ENCODE measurements at regions not wholly inside any gene's neighbourhood (a gene's known extent, or its start where the extent isn't known, plus 50 kb on each side); places are given as distances from the start of the nearest gene placed in this dataset.
"Not testable (repeated sequence)": the region's sequence is repeated elsewhere in the genome, so short reads cannot be mapped to it uniquely, and the experiment has no call there.

DNA sequence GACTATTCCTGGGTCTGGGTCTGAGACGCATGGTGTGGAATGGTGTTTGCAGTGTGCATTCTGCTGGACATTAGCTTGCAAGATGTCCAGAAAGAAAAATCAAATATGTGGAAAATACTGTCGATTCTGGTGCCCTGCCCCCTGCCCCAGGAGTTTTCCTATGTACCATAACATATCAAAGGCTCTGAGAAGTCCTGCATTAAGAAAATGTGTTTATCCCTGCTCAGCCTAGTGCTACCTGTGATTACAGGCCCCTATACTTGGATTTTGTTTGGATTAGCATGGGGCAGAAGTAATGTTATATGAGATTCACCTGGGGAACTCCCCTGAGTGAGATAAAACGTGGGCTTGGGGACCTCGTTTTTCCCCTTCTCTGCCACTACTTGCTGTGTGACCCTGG, 325.0 kb downstream of the CBLN1 start:
- Histone ChIP-seq H3K4me1 (ENCODE audit: control insufficient read depth, insufficient read depth, low read length) (no peaks in the 10 kb centered on the region), H3K36me3 (ENCODE audit: control insufficient read depth, insufficient read depth, low read length) (no peaks in the 10 kb centered on the region), H3K27ac (ENCODE audit: low read length) (no peak overlapping the region), H3K9me3 (replicated peaks; ENCODE audit: control insufficient read depth, low read depth, low read length) (no peaks in the 10 kb centered on the region), H3K4me3 (ENCODE audit: low read length) (no peak overlapping the region), H3K27me3 (ENCODE audit: control insufficient read depth, insufficient read depth, low read length) (no peaks in the 10 kb centered on the region)
- WGBS (ENCODE audit: insufficient coverage): 56% methylated on average over 2 of the region's 4 CpGs
- DNase-seq: no peak

DNA sequence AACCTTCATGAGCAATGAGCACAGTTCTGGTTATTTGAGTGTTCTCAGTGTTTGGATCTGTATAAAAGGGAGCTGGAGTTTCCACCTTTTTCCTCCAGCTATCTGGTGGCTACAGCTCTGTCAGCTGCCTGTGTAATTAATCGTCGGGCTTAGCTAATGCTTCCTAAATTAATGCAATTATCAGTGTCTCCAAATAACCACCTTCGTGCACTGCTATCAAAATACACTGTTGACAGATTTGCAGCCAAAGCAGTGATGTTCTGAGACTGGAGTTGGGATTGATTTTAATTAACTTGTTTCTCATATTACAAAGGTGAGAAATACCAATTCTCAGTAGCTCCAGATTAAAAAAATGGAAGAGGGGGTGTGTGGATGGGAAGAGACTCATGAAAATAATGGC, 325.8 kb downstream of the CBLN1 start:
- Histone ChIP-seq H3K4me1 (ENCODE audit: control insufficient read depth, insufficient read depth, low read length) (no peaks in the 10 kb centered on the region), H3K4me3 (ENCODE audit: low read length) (no peak overlapping the region), H3K36me3 (ENCODE audit: control insufficient read depth, insufficient read depth, low read length) (no peaks in the 10 kb centered on the region), H3K27ac (ENCODE audit: low read length) (no peak overlapping the region), H3K27me3 (ENCODE audit: control insufficient read depth, insufficient read depth, low read length) (no peaks in the 10 kb centered on the region), H3K9me3 (replicated peaks; ENCODE audit: control insufficient read depth, low read depth, low read length) (no peaks in the 10 kb centered on the region)
- no CpG with 5 or more reads among the region's 3 CpGs for WGBS (ENCODE audit: insufficient coverage)
- DNase-seq: no peak

DNA sequence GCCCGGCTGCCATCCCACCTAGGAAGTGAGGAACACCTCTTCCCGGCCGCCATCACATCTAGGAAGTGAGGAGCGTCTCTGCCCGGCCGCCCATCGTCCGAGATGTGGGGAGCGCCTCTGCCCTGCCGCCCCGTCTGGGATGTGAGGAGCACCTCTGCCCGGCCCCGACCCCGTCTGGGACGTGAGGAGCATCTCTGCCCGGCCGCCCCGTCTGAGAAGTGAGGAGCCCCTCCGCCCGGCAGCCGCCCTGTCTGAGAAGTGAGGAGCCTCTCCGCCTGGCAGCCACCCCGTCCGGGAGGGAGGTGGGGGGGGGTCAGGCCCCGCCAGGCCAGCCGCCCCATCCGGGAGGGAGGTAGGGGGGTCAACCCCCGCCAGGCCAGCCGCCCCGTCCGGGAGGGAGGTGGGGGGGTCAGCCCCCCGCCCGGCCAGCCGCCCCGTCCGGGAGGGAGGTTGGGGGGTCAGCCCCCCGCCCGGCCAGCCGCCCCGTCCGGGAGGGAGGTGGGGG, 330.0 kb downstream of the CBLN1 start:
- H3K36me3 ChIP-seq (ENCODE audit: control insufficient read depth, insufficient read depth, low read length); DNase-seq; H3K27me3 ChIP-seq (ENCODE audit: control insufficient read depth, insufficient read depth, low read length); H3K9me3 ChIP-seq (replicated peaks; ENCODE audit: control insufficient read depth, low read depth, low read length); H3K4me3 ChIP-seq (ENCODE audit: low read length); H3K27ac ChIP-seq (ENCODE audit: low read length); H3K4me1 ChIP-seq (ENCODE audit: control insufficient read depth, insufficient read depth, low read length): not testable (repeated sequence)
- 89% methylated on average over 5 of the region's 41 CpGs for WGBS (ENCODE audit: insufficient coverage)

DNA sequence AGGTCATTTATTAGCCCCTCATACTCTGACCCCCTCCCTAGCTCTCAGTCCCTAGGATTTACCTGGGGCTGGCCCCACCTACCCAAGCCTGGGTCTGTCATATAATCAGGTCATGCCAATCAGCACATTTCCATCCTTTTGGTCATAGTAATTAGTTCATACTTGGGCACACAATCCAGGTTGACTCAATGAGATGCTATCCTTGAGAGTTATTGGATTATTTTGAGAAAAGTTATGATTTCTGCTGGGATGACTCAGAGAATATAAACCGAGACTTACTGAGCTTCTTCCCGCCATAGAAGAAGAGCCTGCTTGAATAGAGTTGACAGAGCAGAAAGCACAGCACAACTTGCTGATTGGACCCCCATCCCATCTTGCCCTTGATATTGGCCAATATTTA, 331.5 kb downstream of the CBLN1 start:
- no peaks in the 10 kb centered on the region for H3K36me3 ChIP-seq (ENCODE audit: control insufficient read depth, insufficient read depth, low read length)
- H3K4me1 ChIP-seq (ENCODE audit: control insufficient read depth, insufficient read depth, low read length): no peaks in the 10 kb centered on the region
- H3K27ac ChIP-seq (ENCODE audit: low read length): no peak overlapping the region
- WGBS (ENCODE audit: insufficient coverage): 80% methylated on average over 1 of the region's 2 CpGs
- no peak for DNase-seq
- no peak overlapping the region for H3K4me3 ChIP-seq (ENCODE audit: low read length)
- peaks cover 3% of the 10 kb centered on the region for H3K27me3 ChIP-seq (ENCODE audit: control insufficient read depth, insufficient read depth, low read length)
- no peaks in the 10 kb centered on the region for H3K9me3 ChIP-seq (replicated peaks; ENCODE audit: control insufficient read depth, low read depth, low read length)

DNA sequence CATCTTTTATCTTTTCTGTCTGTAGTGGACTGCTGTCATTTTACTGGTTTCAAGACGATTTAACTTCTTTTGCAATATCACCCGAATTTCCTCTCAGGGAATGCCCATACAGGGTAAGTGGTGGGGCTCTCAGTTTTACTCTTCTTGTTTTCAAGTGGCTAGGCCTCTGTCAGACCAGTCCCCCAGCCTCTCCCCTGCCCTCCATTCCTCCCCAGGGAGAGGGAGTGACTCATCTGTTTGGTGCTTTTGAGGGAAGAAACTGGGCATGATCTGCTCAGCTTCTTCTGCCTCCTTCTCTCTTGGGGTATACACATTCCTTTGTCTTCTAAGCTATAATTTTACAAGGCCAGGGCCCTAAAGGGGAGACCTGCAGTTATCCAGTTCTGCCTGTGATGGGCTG, 332.0 kb downstream of the CBLN1 start:
- H3K4me1 ChIP-seq (ENCODE audit: control insufficient read depth, insufficient read depth, low read length): no peaks in the 10 kb centered on the region
- H3K36me3 ChIP-seq (ENCODE audit: control insufficient read depth, insufficient read depth, low read length): no peaks in the 10 kb centered on the region
- no peaks in the 10 kb centered on the region for H3K9me3 ChIP-seq (replicated peaks; ENCODE audit: control insufficient read depth, low read depth, low read length)
- H3K4me3 ChIP-seq (ENCODE audit: low read length): no peak overlapping the region
- WGBS (ENCODE audit: insufficient coverage): no CpG with 5 or more reads among the region's 2 CpGs
- DNase-seq: no peak
- H3K27ac ChIP-seq (ENCODE audit: low read length): no peak overlapping the region
- H3K27me3 ChIP-seq (ENCODE audit: control insufficient read depth, insufficient read depth, low read length): peaks cover 3% of the 10 kb centered on the region

DNA sequence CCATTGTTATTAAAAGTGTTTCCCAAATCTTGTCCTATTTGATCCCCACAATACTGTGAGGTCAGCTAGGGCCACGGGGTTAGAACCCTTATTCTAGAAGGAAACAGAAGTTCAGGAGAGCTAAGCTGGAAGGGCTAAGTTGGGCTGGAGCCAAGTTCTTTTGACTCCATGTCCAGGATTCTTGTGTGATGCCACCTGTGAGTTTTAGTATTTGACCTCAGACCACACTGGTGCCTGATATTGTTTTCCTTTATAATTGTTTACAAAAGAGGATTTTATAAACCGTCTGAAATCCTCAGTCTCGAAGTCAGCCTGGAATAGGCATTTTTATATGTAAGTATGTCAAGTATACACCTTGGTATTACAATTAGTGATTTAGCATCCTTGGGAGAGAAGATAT, 332.7 kb downstream of the CBLN1 start:
- H3K36me3 ChIP-seq (ENCODE audit: control insufficient read depth, insufficient read depth, low read length): no peaks in the 10 kb centered on the region
- H3K4me1 ChIP-seq (ENCODE audit: control insufficient read depth, insufficient read depth, low read length): no peaks in the 10 kb centered on the region
- H3K4me3 ChIP-seq (ENCODE audit: low read length): no peak overlapping the region
- WGBS (ENCODE audit: insufficient coverage): no CpG with 5 or more reads among the region's 3 CpGs
- H3K9me3 ChIP-seq (replicated peaks; ENCODE audit: control insufficient read depth, low read depth, low read length): no peaks in the 10 kb centered on the region
- peaks cover 3% of the 10 kb centered on the region for H3K27me3 ChIP-seq (ENCODE audit: control insufficient read depth, insufficient read depth, low read length)
- H3K27ac ChIP-seq (ENCODE audit: low read length): no peak overlapping the region
- no peak for DNase-seq

DNA sequence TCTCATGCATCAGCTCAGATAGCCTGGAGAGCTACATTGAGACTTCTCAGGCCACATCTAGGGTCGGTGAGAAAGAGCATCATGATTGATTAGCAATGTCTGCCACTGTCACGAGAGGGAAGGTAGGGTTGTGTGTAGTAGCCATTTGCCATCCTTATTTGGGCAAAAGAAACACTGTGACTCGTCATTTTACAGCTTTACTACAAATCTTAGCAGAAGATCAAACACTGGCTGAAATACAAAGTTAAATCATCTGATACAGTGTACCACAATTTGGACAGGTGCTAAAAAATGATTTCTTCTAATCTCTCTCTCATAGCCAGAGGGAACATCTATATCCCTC, 334.3 kb downstream of the CBLN1 start:
- no peaks in the 10 kb centered on the region for H3K36me3 ChIP-seq (ENCODE audit: control insufficient read depth, insufficient read depth, low read length)

DNA sequence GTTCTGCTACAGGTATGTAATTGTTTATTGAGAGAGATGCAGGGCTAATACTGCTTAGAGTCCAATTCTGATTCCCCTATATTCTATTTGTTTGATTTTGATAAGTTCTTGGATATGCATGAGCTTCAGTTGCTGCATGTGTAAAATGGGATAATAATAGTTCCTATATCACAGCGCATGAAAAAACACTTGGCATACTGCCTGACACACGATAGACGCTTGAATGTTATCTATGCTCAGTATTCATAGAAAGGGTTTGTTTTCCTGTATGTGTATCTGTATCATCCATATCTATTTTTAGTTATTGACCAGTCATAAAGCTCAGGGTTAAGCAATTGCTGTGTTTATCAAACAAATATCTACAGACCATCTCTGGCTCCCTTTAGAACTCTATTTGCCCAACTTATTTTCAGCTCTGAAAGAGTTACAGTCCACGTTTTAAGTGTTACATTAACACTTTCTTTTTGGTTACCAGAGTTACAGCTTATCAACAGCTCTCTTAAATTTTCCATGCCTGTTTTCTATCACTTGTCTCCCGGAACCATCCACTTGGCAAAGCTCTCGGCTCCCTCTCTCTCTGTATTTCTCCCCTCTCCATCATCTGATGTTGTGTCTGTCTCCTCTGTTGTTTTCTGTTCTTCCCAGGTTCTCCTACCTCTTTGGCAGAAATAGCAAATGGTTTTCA, 334.8 kb downstream of the CBLN1 start:
- WGBS (ENCODE audit: insufficient coverage): 24% methylated on average over 3 of the region's 6 CpGs
- Histone ChIP-seq H3K36me3 (ENCODE audit: control insufficient read depth, insufficient read depth, low read length) (no peaks in the 10 kb centered on the region), H3K27me3 (ENCODE audit: control insufficient read depth, insufficient read depth, low read length) (peaks cover 3% of the 10 kb centered on the region), H3K4me1 (ENCODE audit: control insufficient read depth, insufficient read depth, low read length) (no peaks in the 10 kb centered on the region), H3K4me3 (ENCODE audit: low read length) (no peak overlapping the region), H3K9me3 (replicated peaks; ENCODE audit: control insufficient read depth, low read depth, low read length) (no peaks in the 10 kb centered on the region), H3K27ac (ENCODE audit: low read length) (no peak overlapping the region)
- DNase-seq: no peak

More for the DNA sequence above, 334.3 kb downstream of the CBLN1 start:
- Histone ChIP-seq H3K4me1 (ENCODE audit: control insufficient read depth, insufficient read depth, low read length) (no peaks in the 10 kb centered on the region), H3K9me3 (replicated peaks; ENCODE audit: control insufficient read depth, low read depth, low read length) (no peaks in the 10 kb centered on the region), H3K27ac (ENCODE audit: low read length) (no peak overlapping the region), H3K27me3 (ENCODE audit: control insufficient read depth, insufficient read depth, low read length) (peaks cover 3% of the 10 kb centered on the region), H3K4me3 (ENCODE audit: low read length) (no peak overlapping the region)
- WGBS (ENCODE audit: insufficient coverage): 0% methylated on average over 1 of the region's 3 CpGs
- DNase-seq: no peak

DNA sequence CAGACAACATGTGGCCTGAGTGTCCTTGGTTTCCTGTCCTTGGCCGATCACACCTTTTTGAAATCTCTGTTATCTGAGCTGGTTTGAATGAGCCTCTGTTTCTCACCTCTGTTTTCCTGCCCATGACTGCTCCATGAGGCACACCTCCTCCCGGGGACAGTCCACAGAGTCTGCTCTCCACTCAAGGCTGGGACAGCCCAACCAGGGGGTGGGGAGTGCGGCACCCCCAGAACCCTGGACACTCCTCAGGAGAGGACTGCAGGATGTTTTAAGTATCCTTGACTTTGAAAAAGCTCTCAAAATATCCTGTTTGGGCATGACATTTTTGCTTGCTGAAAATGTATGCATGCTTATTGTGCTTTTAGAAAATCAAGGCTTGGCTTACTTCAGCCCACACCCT, 333.0 kb upstream of the N4BP1 start:
- Histone ChIP-seq H3K27me3 (ENCODE audit: control insufficient read depth, insufficient read depth, low read length) (peaks cover 3% of the 10 kb centered on the region), H3K9me3 (replicated peaks; ENCODE audit: control insufficient read depth, low read depth, low read length) (no peaks in the 10 kb centered on the region), H3K4me1 (ENCODE audit: control insufficient read depth, insufficient read depth, low read length) (no peaks in the 10 kb centered on the region), H3K36me3 (ENCODE audit: control insufficient read depth, insufficient read depth, low read length) (no peaks in the 10 kb centered on the region), H3K27ac (ENCODE audit: low read length) (no peak overlapping the region), H3K4me3 (ENCODE audit: low read length) (no peak overlapping the region)
- DNase-seq: no peak
- 75% methylated on average over 1 of the region's 3 CpGs for WGBS (ENCODE audit: insufficient coverage)

DNA sequence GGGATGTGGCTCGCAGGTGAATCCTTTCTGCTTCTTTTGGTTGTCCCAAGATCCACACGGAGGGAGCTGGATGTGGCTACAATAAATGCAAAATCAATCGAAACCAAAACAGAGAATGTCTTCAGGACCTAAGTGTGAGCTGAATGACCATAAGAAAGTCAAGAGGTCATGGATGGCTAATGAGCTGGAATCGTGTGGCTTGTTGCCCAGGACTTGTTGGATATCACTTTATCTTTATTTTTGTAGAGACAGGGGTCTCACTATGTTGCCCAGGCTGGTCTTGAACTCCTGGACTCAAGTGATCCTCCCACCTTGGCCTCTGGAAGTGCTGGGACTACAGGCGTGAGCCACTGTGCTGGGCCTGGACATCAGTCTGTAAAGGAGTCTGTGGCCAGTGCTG, 326.8 kb upstream of the N4BP1 start:
- 80% methylated on average over 5 of the region's 5 CpGs for WGBS (ENCODE audit: insufficient coverage)
- Histone ChIP-seq H3K36me3 (ENCODE audit: control insufficient read depth, insufficient read depth, low read length) (no peaks in the 10 kb centered on the region), H3K9me3 (replicated peaks; ENCODE audit: control insufficient read depth, low read depth, low read length) (peaks cover 2% of the 10 kb centered on the region)

More for the DNA sequence above, 326.8 kb upstream of the N4BP1 start:
- no peak overlapping the region for H3K27ac ChIP-seq (ENCODE audit: low read length)
- H3K4me3 ChIP-seq (ENCODE audit: low read length): no peak overlapping the region
- no peak for DNase-seq
- no peaks in the 10 kb centered on the region for H3K4me1 ChIP-seq (ENCODE audit: control insufficient read depth, insufficient read depth, low read length)
- no peaks in the 10 kb centered on the region for H3K27me3 ChIP-seq (ENCODE audit: control insufficient read depth, insufficient read depth, low read length)

Measured in muscle of leg (tissue), 3 donors.